ENCODE measurements at regions not wholly inside any gene's neighbourhood (a gene's known extent, or its start where the extent isn't known, plus 50 kb on each side); places are given as distances from the start of the nearest gene placed in this dataset.

GRCh38 chr4:180150818-180151217, 2092.4 kb upstream of the TENM3 start:
- no peak for DNase-seq (ENCODE audit: low read depth)

DNA sequence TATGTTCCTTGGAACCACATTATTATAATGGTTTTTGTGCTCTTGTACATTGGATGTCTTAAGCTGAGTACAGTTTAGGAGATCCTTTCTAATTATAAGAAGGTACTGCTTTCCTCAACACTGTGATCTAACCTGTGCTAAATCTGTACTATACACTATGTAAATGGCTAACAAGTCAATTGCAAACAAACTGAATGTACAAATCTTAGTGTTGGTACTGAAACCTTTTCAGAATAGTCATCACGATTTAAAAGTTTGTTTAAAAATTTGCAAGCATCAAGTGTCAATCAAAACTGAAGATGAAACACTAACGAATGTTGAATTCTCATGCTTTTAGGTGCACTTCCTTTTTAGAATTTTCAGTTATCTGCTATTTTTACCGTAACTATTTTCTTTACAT, 2090.4 kb upstream of the TENM3 start:
- no peak for DNase-seq (ENCODE audit: low read depth)

DNA sequence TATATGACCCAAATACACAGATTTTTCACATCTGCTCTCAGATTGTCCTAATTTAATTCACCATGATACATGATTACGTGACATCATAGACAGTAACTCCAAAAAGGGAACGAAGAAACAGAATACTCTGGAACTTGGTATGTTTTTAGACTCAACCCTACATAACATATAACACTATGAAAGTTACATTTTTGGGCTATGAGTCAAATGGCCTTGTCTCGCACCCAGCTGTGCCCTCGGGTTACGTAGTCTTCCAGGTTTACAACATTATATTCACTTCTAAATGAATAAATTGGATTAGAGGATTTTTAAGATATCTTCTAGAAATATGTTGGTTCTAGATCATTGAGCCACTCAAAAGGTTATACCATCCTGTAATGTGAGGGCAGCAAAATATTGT, 2089.6 kb upstream of the TENM3 start:
- DNase-seq (ENCODE audit: low read depth), result no peak

GRCh38 chr4:180156684-180157083, 2086.5 kb upstream of the TENM3 start:
- no peak for DNase-seq (ENCODE audit: low read depth)

DNA sequence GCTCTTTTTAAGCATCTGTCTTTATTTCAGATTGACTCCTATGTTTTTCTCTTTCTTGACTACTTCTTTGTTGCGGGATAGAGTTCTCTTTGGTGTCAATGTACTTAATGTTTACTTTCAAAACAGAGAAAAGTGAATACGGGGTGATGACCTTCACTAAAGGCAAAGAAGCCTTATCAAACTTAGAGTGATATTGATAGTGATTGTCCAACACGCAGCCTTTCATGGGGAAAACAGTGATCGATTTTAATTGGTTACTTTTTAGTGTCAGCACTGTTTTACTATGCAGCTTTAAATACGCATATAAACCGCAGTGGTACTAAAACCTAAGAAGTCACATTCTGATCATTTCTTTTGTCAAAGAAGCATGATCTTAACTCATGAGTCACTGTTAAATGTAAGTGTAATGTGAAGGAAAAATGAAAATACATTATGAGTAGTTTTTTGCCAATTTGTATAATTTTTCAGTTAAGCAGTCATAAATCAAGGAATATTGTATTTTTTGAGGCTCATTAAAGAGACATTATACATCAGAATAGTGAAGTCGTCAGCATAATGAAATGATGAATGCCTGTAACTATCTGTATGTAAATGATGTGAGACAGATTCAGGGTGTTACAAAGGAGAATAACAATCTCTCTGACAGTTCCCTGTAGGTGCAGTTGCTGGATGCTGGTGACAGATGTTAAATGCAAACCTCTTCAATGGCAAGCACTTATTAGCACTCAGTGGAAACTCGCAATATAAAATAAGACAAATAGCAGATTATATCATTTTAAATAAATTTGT, 2082.8 kb upstream of the TENM3 start:
- DNase-seq (ENCODE audit: low read depth), result no peak

DNA sequence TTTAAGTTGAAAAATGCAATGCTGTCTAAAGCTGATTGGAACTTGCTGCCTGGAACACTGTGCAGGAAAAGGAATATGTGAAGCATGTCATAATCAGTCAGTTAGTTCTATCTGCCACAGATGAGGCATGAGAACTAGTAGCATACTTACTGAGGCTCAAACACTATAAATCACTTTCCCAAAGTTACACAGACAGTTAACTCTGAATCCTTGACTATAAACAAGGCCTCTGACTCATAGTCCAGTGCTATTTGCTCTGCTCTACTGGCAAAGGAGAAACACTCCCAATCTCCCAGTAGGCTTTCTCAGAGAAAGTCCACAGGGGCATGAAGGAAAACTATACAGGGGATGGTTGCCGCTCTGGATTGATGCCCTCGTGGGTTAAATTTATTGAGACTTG, 2078.4 kb upstream of the TENM3 start:
- no peak for DNase-seq (ENCODE audit: low read depth)

GRCh38 chr4:180169394-180169793, 2073.8 kb upstream of the TENM3 start:
- DNase-seq (ENCODE audit: low read depth), result no peak

GRCh38 chr4:180169966-180170365, 2073.2 kb upstream of the TENM3 start:
- no peak for DNase-seq (ENCODE audit: low read depth)

GRCh38 chr4:180179146-180179545, 2064.1 kb upstream of the TENM3 start:
- no peak for DNase-seq (ENCODE audit: low read depth)

GRCh38 chr4:180189666-180190065, 2053.5 kb upstream of the TENM3 start:
- no peak for DNase-seq (ENCODE audit: low read depth)

DNA sequence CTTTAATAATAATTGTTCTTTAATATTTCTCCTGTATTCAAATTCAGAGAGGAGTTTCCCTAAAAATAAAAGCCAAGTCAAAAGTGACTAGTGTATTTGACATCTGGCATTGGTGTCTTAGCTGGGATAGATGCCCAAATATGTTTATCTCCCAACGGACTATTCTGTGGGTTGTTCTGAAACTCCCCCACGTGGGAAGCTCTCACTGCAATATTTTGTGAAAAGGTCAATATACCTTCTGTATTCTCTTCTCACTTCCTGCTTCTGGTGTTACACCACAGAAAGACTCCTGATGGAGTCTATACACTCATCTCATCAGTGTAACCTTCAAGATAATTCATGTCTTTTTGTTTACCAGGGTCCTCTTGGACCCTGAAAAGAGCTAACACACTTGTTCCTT, 2052.8 kb upstream of the TENM3 start:
- no peak for DNase-seq (ENCODE audit: low read depth)

DNA sequence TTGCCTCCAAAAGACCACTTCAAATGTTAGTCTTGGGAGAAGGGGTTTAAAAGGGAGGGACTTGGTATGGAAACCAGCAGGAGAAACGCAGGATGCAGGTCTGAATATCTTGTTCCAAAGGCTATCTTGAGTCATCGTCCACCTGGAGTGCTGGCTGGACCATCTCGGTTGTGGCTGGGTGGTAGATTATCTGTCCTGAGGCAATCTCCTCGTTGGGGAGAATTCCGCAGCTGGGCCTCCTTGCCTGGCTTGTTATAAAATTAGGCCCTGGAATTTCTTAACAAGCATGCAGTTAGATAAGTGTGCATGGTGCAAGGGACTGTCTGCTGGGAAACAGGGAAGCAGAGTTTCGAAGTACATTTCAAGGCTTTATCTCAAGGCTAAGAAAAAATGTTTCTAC, 2045.7 kb upstream of the TENM3 start:
- DNase-seq (ENCODE audit: low read depth), result no peak

DNA sequence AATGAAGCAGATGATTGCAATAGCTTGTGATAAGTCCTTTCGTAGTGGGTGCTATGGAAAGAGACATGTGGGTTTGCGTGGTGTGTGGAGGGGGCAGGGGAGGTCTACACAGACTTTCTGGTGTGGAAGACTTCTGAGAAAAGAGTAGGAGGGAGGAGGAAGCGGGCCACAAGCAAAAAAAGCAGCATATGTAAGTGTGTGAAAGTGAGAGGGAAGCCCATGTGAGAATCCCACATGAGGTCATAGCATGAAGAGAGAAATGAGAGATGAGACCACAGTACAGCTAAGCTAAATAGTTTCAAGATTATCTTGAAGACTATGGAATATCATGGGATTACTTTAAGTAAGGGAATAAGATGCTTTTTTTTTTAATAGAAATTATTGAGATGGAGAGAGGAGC, 2039.9 kb upstream of the TENM3 start:
- DNase-seq (ENCODE audit: low read depth), result no peak

DNA sequence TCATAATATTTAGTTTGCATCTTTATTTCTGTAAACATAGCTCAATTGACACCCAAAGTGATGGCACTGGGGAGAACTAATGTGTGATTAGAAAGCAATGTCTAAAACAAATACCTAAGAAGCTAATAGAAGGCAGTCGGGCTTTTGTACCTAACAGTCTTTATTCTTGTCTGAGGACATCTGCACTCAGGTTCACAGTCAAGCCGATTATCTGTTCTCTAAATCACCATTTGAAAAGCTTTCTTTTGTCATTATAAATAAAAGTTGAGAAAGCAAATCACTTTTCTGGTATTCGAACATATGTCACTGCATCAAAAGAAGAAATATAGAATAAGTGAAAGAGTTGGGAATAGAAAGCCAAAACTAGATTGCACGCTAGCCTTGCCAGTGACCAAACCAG, 2037.9 kb upstream of the TENM3 start:
- DNase-seq (ENCODE audit: low read depth), result no peak

- DNase-seq (ENCODE audit: low read depth), result no peak
Measured at GRCh38 chr4:180207921-180208320, 2035.3 kb upstream of the TENM3 start.

GRCh38 chr4:180217070-180217469, 2026.1 kb upstream of the TENM3 start:
- no peak for DNase-seq (ENCODE audit: low read depth)

DNA sequence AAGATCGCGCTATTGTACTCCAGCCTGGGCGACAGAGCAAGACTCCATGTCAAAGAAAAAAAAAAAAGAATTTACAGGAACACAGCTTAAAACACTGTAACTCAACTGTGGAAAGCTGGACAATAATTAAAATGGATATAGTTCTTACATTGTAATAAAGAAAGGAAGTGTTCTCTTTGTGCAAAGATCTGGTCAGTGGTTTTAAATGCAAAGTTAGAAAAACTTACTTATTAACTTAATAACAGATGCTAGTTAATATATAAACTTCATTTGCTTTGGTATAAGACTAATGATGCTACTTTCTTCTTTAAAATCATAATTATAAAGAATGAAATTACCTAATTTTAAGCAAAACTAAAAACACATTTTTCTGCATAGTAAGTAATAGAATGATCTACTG, 2024.1 kb upstream of the TENM3 start:
- no peak for DNase-seq (ENCODE audit: low read depth)

DNA sequence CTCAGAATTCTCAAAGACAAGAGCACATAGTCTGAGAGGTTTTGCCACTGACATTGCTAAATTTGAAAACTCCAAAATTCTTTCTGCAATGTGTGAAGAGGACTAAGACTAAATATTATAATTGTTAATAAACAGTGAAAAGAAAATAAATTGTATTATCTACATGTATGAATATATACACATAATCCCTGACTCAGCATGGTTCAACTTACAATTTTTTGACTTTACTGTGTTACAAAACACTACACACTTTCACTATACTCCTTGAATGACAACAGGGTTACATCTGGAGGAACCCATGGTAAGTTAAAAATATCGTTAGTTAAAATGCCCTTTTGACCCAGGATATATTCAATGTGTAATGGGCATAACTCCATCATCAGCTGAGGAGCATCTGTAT, 2017.2 kb upstream of the TENM3 start:
- no peak for DNase-seq (ENCODE audit: low read depth)

- DNase-seq (ENCODE audit: low read depth), result no peak
Measured at GRCh38 chr4:180234730-180235129, 2008.5 kb upstream of the TENM3 start.

DNA sequence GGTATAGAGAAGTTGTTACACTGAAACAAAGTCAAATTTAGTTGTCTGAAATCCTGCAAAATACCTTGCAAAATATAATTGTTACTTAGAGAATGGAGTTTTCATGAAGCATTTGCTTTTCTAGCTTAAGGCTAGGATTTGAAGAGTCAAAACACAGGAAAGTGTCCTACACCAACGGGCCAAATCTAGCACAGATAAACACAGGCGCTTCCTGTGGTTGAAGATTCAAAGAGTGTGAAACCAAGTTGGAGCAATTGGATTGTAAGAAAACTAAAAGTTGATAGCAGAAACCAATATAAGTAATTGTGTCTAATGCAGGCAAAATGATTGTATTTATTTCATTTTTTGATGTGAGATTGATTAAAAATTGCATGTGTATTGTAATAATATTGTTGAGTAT, 2002.5 kb upstream of the TENM3 start:
- DNase-seq (ENCODE audit: low read depth), result no peak

DNA sequence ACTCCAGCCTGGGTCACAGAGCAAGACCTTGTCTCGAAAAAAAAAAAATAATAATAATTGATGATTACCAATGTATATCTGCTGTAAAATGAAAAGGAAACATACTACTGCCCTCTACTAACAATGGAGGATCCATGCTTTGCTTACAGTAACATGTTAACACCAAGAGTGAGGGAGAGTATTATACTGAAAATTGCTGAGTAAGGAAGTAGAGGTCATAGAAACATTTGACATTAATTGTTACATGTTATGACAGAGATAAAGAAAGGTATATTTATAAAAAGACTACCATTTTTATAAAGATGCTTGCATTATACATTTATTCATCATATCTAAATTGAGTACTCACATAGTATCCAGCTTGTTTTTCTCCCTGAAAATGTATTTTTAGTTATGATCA, 1989.8 kb upstream of the TENM3 start:
- no peak for DNase-seq (ENCODE audit: low read depth)

- no peak for DNase-seq (ENCODE audit: low read depth)
Measured at GRCh38 chr4:180261346-180261745, 1981.9 kb upstream of the TENM3 start.

- no peak for DNase-seq (ENCODE audit: low read depth)
Measured at GRCh38 chr4:180280076-180280475, 1963.1 kb upstream of the TENM3 start.

DNA sequence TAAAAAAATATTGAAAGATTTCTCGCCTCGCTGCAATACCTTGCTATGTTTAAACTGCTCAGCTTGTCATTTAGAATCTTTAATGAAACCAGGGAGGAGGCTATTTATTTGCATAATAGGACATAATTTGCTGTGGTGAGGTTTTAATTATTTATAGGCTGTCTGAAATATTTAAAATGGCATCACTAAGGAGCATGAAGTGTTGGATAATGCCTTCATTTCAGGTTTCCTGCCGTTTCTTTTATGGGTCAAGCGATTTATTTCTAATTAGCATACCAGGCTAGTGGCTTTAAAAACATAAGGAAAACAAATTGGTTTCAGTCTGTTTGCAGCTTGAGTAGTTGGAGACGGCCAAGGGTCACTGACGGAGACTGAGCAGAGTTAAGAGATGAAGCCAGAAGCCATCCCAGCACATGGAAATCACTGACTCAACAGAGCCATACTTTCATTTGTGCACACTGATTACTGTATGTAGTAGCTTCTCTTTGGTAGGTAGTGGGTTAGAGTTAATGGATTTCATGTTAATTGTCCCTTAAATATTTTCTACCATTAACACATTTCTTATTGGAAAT, 1962.4 kb upstream of the TENM3 start:
- no peak for DNase-seq (ENCODE audit: low read depth)

All from stromal cell of bone marrow (primary cell).